GM12878 (cell line): ENCODE measurements at regions not wholly inside any gene's neighbourhood (a gene's known extent, or its start where the extent isn't known, plus 50 kb on each side); places are given as distances from the start of the nearest gene placed in this dataset.

ENCODE experiments used
- ATAC-seq: fragments of 200-7000 bp; cut with Tn5 transposase; 3 replicates; pipeline ENCODE4 v1.9.1; 2020; ENCODE audit warnings: mild to moderate bottlenecking, moderate library complexity
- BruUV-seq: library from RNA; stranded (reverse); fragments of 400-500 nt; replicated peaks from 2 replicates; lab custom pipeline; 2021; lab: Mats Ljungman, UMichigan
- CTCF ChIA-PET: fragments of 300-600 bp; sonication (Branson Sonifier 250); formaldehyde crosslinking; extraction: SDS; loops from one replicate; lab custom pipeline; 2021; ENCODE audit warnings: inconsistent platforms; lab: Yijun Ruan, JAX
- POLR2A ChIA-PET: fragments of 350-600 bp; formaldehyde crosslinking; extraction: SDS; loops from one replicate; lab custom pipeline; 2021; ENCODE audit warnings: inconsistent platforms; lab: Charles Lee
- RAD21 ChIA-PET: fragments of 300-600 bp; sonication (Branson Sonifier 250); formaldehyde crosslinking; loops from one replicate; lab custom pipeline; 2023; ENCODE audit warnings: antibody characterized with exemption; ENCODE audit not compliant: unreplicated experiment; lab: Charles Lee
- SMC1A ChIA-PET: fragments of 300-600 bp; sonication (Branson Sonifier 250); formaldehyde crosslinking; loops from one replicate; lab custom pipeline; 2023; ENCODE audit not compliant: unreplicated experiment, uncharacterized antibody; lab: Charles Lee
- DNase-seq: peaks from one replicate; pipeline ENCODE4 v3.0.0-alpha.2; 2011; ENCODE audit warnings: low read depth, low spot score
- FAIRE-seq: peaks from 3 replicates; lab custom pipeline; 2011; peaks lifted over from hg19 to GRCh38; lab: Jason Lieb, UNC
- H2AFZ ChIP-seq: 2 replicates; pipeline ENCODE4 v1.6.0; 2011; ENCODE audit warnings: low read depth, low read length, control low read depth; ENCODE audit not compliant: control insufficient read depth
- H3K27ac ChIP-seq: 2 replicates; pipeline ENCODE4 v1.5.1; 2011; ENCODE audit warnings: control low read depth; ENCODE audit not compliant: control insufficient read depth, insufficient read depth
- H3K27me3 ChIP-seq, 2 experiments: replicated peaks in 1 of 2; 2 replicates each; pipeline versions ENCODE4 v1.6.0 to v1.6.1; 2011; ENCODE audit warnings: low read length in 1 of 2; ENCODE audit not compliant: control insufficient read depth in 2 of 2, insufficient read depth in 2 of 2
- H3K36me3 ChIP-seq, 2 experiments: 2 replicates each; pipeline ENCODE4 v1.5.1; 2011; ENCODE audit warnings: low read length in 1 of 2; ENCODE audit not compliant: control insufficient read depth in 2 of 2, insufficient read depth in 2 of 2
- H3K4me1 ChIP-seq: 2 replicates; pipeline ENCODE4 v1.6.1; 2011; ENCODE audit warnings: mild to moderate bottlenecking, low read length, moderate library complexity, mixed read lengths; ENCODE audit not compliant: control insufficient read depth, insufficient read depth
- H3K4me2 ChIP-seq: 2 replicates; pipeline ENCODE4 v1.6.0; 2011; ENCODE audit warnings: control low read depth; ENCODE audit not compliant: control insufficient read depth, insufficient read depth
- H3K4me3 ChIP-seq: fragments of 200-600 bp; sonication (generic); 2 replicates; pipeline ENCODE4 v1.5.1; 2016
- H3K79me2 ChIP-seq: 2 replicates; pipeline ENCODE4 v1.6.0; 2011; ENCODE audit warnings: low read length; ENCODE audit not compliant: control insufficient read depth, insufficient read depth
- H3K9ac ChIP-seq: 2 replicates; pipeline ENCODE4 v1.8.0; 2011; ENCODE audit warnings: low read length, control low read depth, mixed read lengths; ENCODE audit not compliant: control insufficient read depth, insufficient read depth
- H3K9me3 ChIP-seq: replicated peaks from 3 replicates; pipeline ENCODE4 v1.5.1; 2011; ENCODE audit warnings: mild to moderate bottlenecking, low read length; ENCODE audit not compliant: control insufficient read depth, insufficient read depth
- H4K20me1 ChIP-seq: 2 replicates; pipeline ENCODE4 v1.6.0; 2011; ENCODE audit not compliant: control insufficient read depth, insufficient read depth
- CBFB ChIP-seq: IDR thresholded peaks from 2 replicates; pipeline ENCODE4 v1.6.1; 2016; ENCODE audit warnings: antibody characterized with exemption, low read depth
- EED ChIP-seq: sonication (generic); IDR thresholded peaks from 2 replicates; pipeline ENCODE4 v1.6.1; 2016; ENCODE audit warnings: antibody characterized with exemption, low read depth
- FOXM1 ChIP-seq: IDR thresholded peaks from 2 replicates; pipeline ENCODE4 v1.6.1; 2012; ENCODE audit warnings: low read depth, mild to moderate bottlenecking, inconsistent platforms, low read length, moderate library complexity
- KDM1A ChIP-seq: fragments of 200-600 bp; sonication (generic); IDR thresholded peaks from 2 replicates; pipeline ENCODE4 v1.6.1; 2016; ENCODE audit warnings: borderline replicate concordance
- NR2C1 ChIP-seq: fragments of 450-650 bp; IDR thresholded peaks from 2 replicates; pipeline ENCODE4 v1.6.1; 2017; ENCODE audit warnings: antibody characterized with exemption, mild to moderate bottlenecking, moderate library complexity
- PML ChIP-seq: IDR thresholded peaks from 2 replicates; pipeline ENCODE4 v1.6.1; 2012; ENCODE audit warnings: low read length, inconsistent platforms
- POU2F2 ChIP-seq: IDR thresholded peaks from 3 replicates; pipeline ENCODE4 v1.6.1; 2011; ENCODE audit warnings: low read depth, mild to moderate bottlenecking, low read length, borderline replicate concordance
- RAD21 ChIP-seq: IDR thresholded peaks from 2 replicates; pipeline ENCODE4 v1.6.1; 2011; ENCODE audit warnings: mild to moderate bottlenecking, low read depth, low read length, moderate library complexity; ENCODE audit not compliant: insufficient read depth
- SMC3 ChIP-seq: IDR thresholded peaks from 2 replicates; pipeline ENCODE4 v1.6.1; 2011; ENCODE audit warnings: low read length, improper control_type of control experiment, borderline replicate concordance
- TCF3 ChIP-seq: IDR thresholded peaks from 2 replicates; pipeline ENCODE4 v1.6.1; 2012; ENCODE audit warnings: low read depth, mild to moderate bottlenecking, low read length, borderline replicate concordance; ENCODE audit not compliant: insufficient read depth
- YY1 ChIP-seq: IDR thresholded peaks from 2 replicates; pipeline ENCODE4 v1.6.1; 2011; ENCODE audit warnings: low read depth, mild to moderate bottlenecking, low read length
- WGBS: methylation state at CpG from one replicate; pipeline ENCODE4 v1.1.6; 2016; ENCODE audit warnings: low lambda C conversion rate; ENCODE audit not compliant: insufficient replicate concordance, insufficient coverage; ENCODE audit errors: missing lambda C conversion rate; 5-methylcytosine and 5-hydroxymethylcytosine counted together
- in situ Hi-C: fragments of 300-500 bp; cut with MboI; formaldehyde crosslinking; loops from 9 replicates; pipeline ENCODE4 v1.14.3; 2018; ENCODE audit warnings: mixed read lengths
- intact Hi-C: fragments of 100-400 bp; cut with micrococcal nuclease; formaldehyde crosslinking; loops from one replicate; pipeline ENCODE4 v1.14.2; 2022; ENCODE audit not compliant: unreplicated experiment
- TF ChIP-seq, protein P1 (sequence below): fragments of 450-650 bp; formaldehyde crosslinking; IDR thresholded peaks from 2 replicates; pipeline ENCODE4 v1.5.0; 2022; ENCODE audit warnings: mild to moderate bottlenecking, missing genetic modification characterization
- TF ChIP-seq, protein P2 (sequence below), 3 experiments: IDR thresholded peaks in 2 of 3; conservative IDR thresholded peaks in 1 of 3; 2 replicates each; pipeline ENCODE4 v1.5.1; 2011; ENCODE audit warnings: low read depth in 3 of 3, low read length in 3 of 3, mild to moderate bottlenecking in 3 of 3, control low read depth in 2 of 3, moderate library complexity in 2 of 3, inconsistent platforms in 1 of 3, mixed read lengths in 1 of 3; ENCODE audit not compliant: control insufficient read depth in 2 of 3, insufficient read depth in 1 of 3; ENCODE audit errors: extremely low read depth in 1 of 3

DNA sequence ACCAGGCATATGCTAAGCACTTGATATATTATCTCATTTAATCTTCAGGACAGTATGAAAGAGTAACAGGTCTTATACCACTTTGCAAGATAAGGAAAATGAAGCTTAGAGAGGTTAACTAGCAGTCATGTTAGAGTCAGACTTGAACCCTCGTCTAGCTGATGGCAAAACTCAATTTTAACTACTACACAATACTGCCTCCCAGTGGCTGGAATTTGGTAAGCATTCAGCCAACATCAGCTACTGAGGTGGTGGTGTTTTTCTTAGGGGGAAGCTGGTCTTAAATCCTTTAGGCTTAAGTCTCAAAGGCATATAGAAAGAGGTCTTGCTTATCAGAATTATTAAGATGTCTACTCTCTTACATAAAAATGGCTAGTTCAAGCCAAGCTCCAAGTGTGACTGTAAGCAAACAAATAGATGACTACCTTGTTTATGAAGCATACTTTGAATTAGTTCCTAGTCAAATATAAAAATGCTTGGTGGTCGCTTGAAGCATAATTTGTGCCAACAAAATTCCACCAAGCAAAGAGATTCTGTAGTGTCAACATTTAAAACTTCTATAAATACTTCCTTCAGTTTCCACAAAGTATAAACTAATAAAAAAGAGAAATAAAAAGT lies 325.4 kb upstream of the FIGN start:
- ChIA-PET RAD21 (interaction anchor here (0.5 to 1.3 kb wide), 13 partner anchors 9 to 1873 kb away, joined by 3 to 13 read pairs (median 3); no protein-coding TSS in a partner anchor), CTCF (interaction anchor here (0.7 to 3.2 kb wide), 27 partner anchors 9 to 890 kb away, joined by 3 to 32 read pairs (median 4); no protein-coding TSS in a partner anchor), POLR2A (no interaction called here), SMC1A (interaction anchor here (0.6 to 2.8 kb wide), 21 partner anchors 9 to 892 kb away, joined by 3 to 21 read pairs (median 4); no protein-coding TSS in a partner anchor)
- WGBS = 0% methylated on average over 2 of the region's 2 CpGs
- H3K9ac ChIP-seq = no peak overlapping the region
- no peaks in the 10 kb centered on the region for H3K79me2 ChIP-seq
- no peaks in the 10 kb centered on the region for H3K36me3 ChIP-seq
- no peak overlapping the region for H2AFZ ChIP-seq
- peaks cover 0 to 2% of the 10 kb centered on the region in 2 experiments; a peak in 1 of 4 replicates for H3K27me3 ChIP-seq
- H4K20me1 ChIP-seq = no peaks in the 10 kb centered on the region
- intact Hi-C loops (loop anchor here (1.0 to 10.0 kb wide), 4 partner anchors 182 to 869 kb away; no protein-coding TSS in a partner anchor), in situ Hi-C loops (no loop called here)
- peak; percentile 81 for FAIRE-seq
- peak; percentile 13 for DNase-seq
- BruUV-seq = no TSS peak
- H3K9me3 ChIP-seq = no peaks in the 10 kb centered on the region
- H3K27ac ChIP-seq = no peak overlapping the region
- ATAC-seq = peak; percentile 84
- no peak overlapping the region for H3K4me2 ChIP-seq
- H3K4me3 ChIP-seq = no peak overlapping the region
- H3K4me1 ChIP-seq = no peaks in the 10 kb centered on the region
- TF ChIP-seq EED = no peak
- peak; percentile 85 for TF ChIP-seq RAD21
- no peak for TF ChIP-seq POU2F2
- TF ChIP-seq TCF3 = no peak
- TF ChIP-seq, protein P1, sequence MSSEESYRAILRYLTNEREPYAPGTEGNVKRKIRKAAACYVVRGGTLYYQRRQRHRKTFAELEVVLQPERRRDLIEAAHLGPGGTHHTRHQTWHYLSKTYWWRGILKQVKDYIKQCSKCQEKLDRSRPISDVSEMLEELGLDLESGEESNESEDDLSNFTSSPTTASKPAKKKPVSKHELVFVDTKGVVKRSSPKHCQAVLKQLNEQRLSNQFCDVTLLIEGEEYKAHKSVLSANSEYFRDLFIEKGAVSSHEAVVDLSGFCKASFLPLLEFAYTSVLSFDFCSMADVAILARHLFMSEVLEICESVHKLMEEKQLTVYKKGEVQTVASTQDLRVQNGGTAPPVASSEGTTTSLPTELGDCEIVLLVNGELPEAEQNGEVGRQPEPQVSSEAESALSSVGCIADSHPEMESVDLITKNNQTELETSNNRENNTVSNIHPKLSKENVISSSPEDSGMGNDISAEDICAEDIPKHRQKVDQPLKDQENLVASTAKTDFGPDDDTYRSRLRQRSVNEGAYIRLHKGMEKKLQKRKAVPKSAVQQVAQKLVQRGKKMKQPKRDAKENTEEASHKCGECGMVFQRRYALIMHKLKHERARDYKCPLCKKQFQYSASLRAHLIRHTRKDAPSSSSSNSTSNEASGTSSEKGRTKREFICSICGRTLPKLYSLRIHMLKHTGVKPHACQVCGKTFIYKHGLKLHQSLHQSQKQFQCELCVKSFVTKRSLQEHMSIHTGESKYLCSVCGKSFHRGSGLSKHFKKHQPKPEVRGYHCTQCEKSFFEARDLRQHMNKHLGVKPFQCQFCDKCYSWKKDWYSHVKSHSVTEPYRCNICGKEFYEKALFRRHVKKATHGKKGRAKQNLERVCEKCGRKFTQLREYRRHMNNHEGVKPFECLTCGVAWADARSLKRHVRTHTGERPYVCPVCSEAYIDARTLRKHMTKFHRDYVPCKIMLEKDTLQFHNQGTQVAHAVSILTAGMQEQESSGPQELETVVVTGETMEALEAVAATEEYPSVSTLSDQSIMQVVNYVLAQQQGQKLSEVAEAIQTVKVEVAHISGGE = no peak
- TF ChIP-seq NR2C1 = no peak
- no peak for TF ChIP-seq YY1
- TF ChIP-seq SMC3 = peak; percentile 81; the same call in 1 of the 2 replicates
- TF ChIP-seq, protein P2, sequence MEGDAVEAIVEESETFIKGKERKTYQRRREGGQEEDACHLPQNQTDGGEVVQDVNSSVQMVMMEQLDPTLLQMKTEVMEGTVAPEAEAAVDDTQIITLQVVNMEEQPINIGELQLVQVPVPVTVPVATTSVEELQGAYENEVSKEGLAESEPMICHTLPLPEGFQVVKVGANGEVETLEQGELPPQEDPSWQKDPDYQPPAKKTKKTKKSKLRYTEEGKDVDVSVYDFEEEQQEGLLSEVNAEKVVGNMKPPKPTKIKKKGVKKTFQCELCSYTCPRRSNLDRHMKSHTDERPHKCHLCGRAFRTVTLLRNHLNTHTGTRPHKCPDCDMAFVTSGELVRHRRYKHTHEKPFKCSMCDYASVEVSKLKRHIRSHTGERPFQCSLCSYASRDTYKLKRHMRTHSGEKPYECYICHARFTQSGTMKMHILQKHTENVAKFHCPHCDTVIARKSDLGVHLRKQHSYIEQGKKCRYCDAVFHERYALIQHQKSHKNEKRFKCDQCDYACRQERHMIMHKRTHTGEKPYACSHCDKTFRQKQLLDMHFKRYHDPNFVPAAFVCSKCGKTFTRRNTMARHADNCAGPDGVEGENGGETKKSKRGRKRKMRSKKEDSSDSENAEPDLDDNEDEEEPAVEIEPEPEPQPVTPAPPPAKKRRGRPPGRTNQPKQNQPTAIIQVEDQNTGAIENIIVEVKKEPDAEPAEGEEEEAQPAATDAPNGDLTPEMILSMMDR (IDR thresholded peaks at IDR 0.05 in 2 of 3, conservative IDR thresholded peaks at IDR 0.05 in 1 of 3; ENCODE audit: control insufficient read depth in 2 of 3, extremely low read depth in 1 of 3, insufficient read depth in 1 of 3, low read depth in 3 of 3, low read length in 3 of 3) = peak; percentile 62 to 78 (median 69); a peak in 5 of 6 replicates
- no peak for TF ChIP-seq KDM1A
- TF ChIP-seq FOXM1 = no peak
- TF ChIP-seq PML = no peak
- TF ChIP-seq CBFB = no peak
